ENCODE measurements at regions not wholly inside any gene's neighbourhood (a gene's known extent, or its start where the extent isn't known, plus 50 kb on each side); places are given as distances from the start of the nearest gene placed in this dataset.

DNA sequence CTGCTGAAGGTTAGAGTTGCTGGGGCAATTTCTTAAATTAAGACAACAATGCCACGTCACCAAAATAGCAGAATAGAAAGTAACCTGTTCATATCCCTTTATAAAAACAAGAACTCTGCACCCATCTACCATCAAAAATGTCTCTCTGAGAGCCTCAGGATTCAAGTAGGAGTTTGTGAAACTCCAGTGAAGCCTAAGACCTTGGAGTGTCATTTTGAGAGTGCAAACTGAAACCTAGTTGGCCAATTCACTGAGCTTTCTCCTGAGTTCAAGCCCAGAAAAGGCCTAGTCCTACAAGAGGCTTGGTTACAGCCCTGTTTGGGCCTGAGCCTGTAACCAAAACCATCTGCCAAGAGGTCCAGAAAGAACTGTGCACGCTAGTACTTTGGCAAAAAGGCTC is 335.1 kb downstream of the EFHB start:
- no peaks in the 10 kb centered on the region for H3K9me3 ChIP-seq
- no peak overlapping the region for H3K4me3 ChIP-seq
- no peaks in the 10 kb centered on the region for H3K27me3 ChIP-seq
- intact Hi-C loops (cut with DNase I): no loop called here
- no peak overlapping the region for H3K27ac ChIP-seq
- H3K36me3 ChIP-seq (replicated peaks in 1 of 2; ENCODE audit: insufficient read depth in 1 of 2, low read depth in 2 of 2): no peaks in the 10 kb centered on the region
- 21 to 60% methylated on average over 2 of the region's 2 CpGs for WGBS, 2 donors
- DNase-seq (no peak), ATAC-seq (no peak)
- H3K4me1 ChIP-seq: no peaks in the 10 kb centered on the region
- no peak for TF ChIP-seq POLR2A (IDR thresholded peaks at IDR 0.05)
- TF ChIP-seq, protein P1, sequence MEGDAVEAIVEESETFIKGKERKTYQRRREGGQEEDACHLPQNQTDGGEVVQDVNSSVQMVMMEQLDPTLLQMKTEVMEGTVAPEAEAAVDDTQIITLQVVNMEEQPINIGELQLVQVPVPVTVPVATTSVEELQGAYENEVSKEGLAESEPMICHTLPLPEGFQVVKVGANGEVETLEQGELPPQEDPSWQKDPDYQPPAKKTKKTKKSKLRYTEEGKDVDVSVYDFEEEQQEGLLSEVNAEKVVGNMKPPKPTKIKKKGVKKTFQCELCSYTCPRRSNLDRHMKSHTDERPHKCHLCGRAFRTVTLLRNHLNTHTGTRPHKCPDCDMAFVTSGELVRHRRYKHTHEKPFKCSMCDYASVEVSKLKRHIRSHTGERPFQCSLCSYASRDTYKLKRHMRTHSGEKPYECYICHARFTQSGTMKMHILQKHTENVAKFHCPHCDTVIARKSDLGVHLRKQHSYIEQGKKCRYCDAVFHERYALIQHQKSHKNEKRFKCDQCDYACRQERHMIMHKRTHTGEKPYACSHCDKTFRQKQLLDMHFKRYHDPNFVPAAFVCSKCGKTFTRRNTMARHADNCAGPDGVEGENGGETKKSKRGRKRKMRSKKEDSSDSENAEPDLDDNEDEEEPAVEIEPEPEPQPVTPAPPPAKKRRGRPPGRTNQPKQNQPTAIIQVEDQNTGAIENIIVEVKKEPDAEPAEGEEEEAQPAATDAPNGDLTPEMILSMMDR (IDR thresholded peaks at IDR 0.05): no peak

DNA sequence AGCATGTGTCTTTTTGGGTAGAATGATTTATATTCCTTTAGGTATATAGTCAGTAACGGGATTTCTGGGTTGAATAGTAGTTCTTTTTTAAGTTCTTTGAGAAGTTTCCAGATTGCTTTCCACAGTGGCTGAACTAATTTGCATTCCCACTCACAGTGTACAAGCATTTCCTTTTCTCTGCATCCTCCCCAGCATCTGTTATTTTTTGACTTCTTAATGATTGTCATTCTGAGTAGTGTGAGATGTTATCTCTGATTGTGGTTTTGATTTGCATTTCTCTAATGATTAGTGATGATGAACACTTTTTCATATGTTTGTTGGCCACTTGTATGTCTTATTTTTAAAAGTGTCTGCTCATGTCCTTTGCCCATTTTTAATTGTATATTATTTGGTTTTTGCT is 337.6 kb downstream of the EFHB start:
- TF ChIP-seq, protein P1 (IDR thresholded peaks at IDR 0.05): no peak
- no peak for TF ChIP-seq POLR2A (IDR thresholded peaks at IDR 0.05)

DNA sequence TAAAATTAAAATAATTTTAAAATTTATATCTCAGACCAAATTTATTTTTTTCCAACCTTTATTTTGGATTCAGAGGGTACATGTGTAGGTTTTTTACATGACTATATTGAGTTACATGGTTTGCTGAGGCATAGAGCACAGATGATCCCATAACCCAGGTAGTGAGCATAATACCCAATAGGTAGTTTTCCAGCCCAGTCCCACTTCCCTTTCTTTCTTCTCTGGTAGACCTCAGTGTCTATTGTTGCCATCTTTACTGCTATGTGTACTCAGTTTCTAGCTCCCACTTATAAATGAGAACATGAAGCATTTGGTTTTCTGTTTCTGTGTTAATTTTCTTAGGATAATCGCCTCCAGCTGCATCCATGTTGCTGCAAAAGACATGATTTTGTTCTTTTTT is 338.1 kb downstream of the EFHB start:
- Histone ChIP-seq H3K4me1 (no peaks in the 10 kb centered on the region), H3K4me3 (no peak overlapping the region), H3K36me3 (replicated peaks in 1 of 2; ENCODE audit: insufficient read depth in 1 of 2, low read depth in 2 of 2) (no peaks in the 10 kb centered on the region), H3K9me3 (no peaks in the 10 kb centered on the region), H3K27ac (no peak overlapping the region), H3K27me3 (no peaks in the 10 kb centered on the region)
- ATAC-seq (no peak), DNase-seq (no peak)
- intact Hi-C loops (cut with DNase I): no loop called here
- 41 to 45% methylated on average over 1 of the region's 1 CpG for WGBS, 2 donors
- TF ChIP-seq, protein P1 (IDR thresholded peaks at IDR 0.05): no peak
- TF ChIP-seq POLR2A (IDR thresholded peaks at IDR 0.05): no peak

More for the DNA sequence above, 337.6 kb downstream of the EFHB start:
- intact Hi-C loops (cut with DNase I): no loop called here
- H3K9me3 ChIP-seq: no peaks in the 10 kb centered on the region
- no peaks in the 10 kb centered on the region for H3K4me1 ChIP-seq
- no peak overlapping the region for H3K4me3 ChIP-seq
- H3K27ac ChIP-seq: no peak overlapping the region
- no peaks in the 10 kb centered on the region for H3K36me3 ChIP-seq (replicated peaks in 1 of 2; ENCODE audit: insufficient read depth in 1 of 2, low read depth in 2 of 2)
- no peak for DNase-seq
- no peak for ATAC-seq
- WGBS, 2 donors: 74 to 81% methylated on average over 1 of the region's 1 CpG
- no peaks in the 10 kb centered on the region for H3K27me3 ChIP-seq
